Central memory CD8-positive, alpha-beta T cell (primary cell): ENCODE measurements at regions not wholly inside any gene's neighbourhood (a gene's known extent, or its start where the extent isn't known, plus 50 kb on each side); places are given as distances from the start of the nearest gene placed in this dataset.

Source experiments
- ATAC-seq: fragments of 150-1000 bp; cut with Tn5 transposase; replicated peaks from 2 replicates; pipeline ENCODE4 v1.10.0; 2022; ENCODE audit warnings: mild to moderate bottlenecking, moderate FRiP score, moderate number of reproducible peaks; ENCODE audit not compliant: poor library complexity, severe bottlenecking; ENCODE audit errors: extremely low read depth
- DNase-seq, 2 donors: peaks; one replicate each; pipeline ENCODE4 v3.0.0; 2021; ENCODE audit warnings: low spot score in 2 of 2
- H3K27ac Mint-ChIP-seq: one replicate; pipeline ENCODE4 v1.8.0; 2022; ENCODE audit warnings: low read depth, mild to moderate bottlenecking, moderate library complexity, mixed read lengths
- H3K27me3 Mint-ChIP-seq: one replicate; pipeline ENCODE4 v1.8.0; 2022; ENCODE audit warnings: mixed read lengths
- H3K36me3 Mint-ChIP-seq: one replicate; pipeline ENCODE4 v1.8.0; 2022; ENCODE audit warnings: mild to moderate bottlenecking, moderate library complexity, mixed read lengths; ENCODE audit not compliant: insufficient read depth
- H3K4me1 Mint-ChIP-seq: one replicate; pipeline ENCODE4 v1.8.0; 2022; ENCODE audit warnings: mixed read lengths
- H3K4me3 Mint-ChIP-seq: one replicate; pipeline ENCODE4 v1.8.0; 2022; ENCODE audit warnings: mild to moderate bottlenecking, moderate library complexity, mixed read lengths
- H3K9me3 Mint-ChIP-seq: one replicate; pipeline ENCODE4 v1.8.0; 2022; ENCODE audit warnings: mixed read lengths

GRCh38 chr15:62712455-62712839, 330.1 kb upstream of the TPM1 start:
- DNase-seq: no peak
- no peak overlapping the region for H3K4me3 Mint-ChIP-seq
- no peak for ATAC-seq
- peaks cover 2% of the 10 kb centered on the region for H3K36me3 Mint-ChIP-seq
- H3K27me3 Mint-ChIP-seq: peaks cover 19% of the 10 kb centered on the region
- no peak overlapping the region for H3K27ac Mint-ChIP-seq
- no peaks in the 10 kb centered on the region for H3K9me3 Mint-ChIP-seq
- H3K4me1 Mint-ChIP-seq: no peaks in the 10 kb centered on the region

GRCh38 chr15:62715946-62716345, 326.6 kb upstream of the TPM1 start:
- no peak for ATAC-seq
- no peak for DNase-seq
- Mint-ChIP-seq H3K4me3 (no peak overlapping the region), H3K9me3 (no peaks in the 10 kb centered on the region), H3K36me3 (peaks cover 2% of the 10 kb centered on the region), H3K4me1 (no peaks in the 10 kb centered on the region), H3K27me3 (no peaks in the 10 kb centered on the region), H3K27ac (no peak overlapping the region)

- no peak for ATAC-seq
- no peaks in the 10 kb centered on the region for H3K9me3 Mint-ChIP-seq
These were observed 325.1 kb upstream of the TPM1 start for GRCh38 chr15:62717496-62717895.

DNA sequence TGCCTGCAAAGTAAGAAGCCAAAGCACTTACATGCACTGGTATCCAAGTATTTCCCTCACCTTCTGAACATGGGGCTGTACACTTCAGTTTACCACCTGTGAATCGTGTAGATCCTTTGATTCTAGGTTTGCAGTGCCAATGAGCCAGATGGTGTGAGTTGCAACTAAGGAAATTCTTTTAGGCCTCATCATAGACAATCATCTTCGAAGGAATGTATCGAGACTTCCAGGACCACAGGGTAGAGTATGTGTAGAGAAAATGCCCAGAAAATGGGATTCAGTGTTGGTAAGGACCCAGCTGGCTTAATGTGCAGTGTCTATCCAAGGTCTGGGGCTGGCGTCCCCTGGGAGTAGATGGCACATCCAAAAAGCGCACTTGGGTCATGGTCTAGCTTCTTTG, 323.2 kb upstream of the TPM1 start:
- Mint-ChIP-seq H3K27ac (no peak overlapping the region), H3K36me3 (peaks cover 2% of the 10 kb centered on the region), H3K4me1 (no peaks in the 10 kb centered on the region), H3K4me3 (no peak overlapping the region), H3K9me3 (no peaks in the 10 kb centered on the region), H3K27me3 (no peaks in the 10 kb centered on the region)
- DNase-seq (no peak), ATAC-seq (no peak)

More at GRCh38 chr15:62717496-62717895, 325.1 kb upstream of the TPM1 start:
- no peak for DNase-seq
- Mint-ChIP-seq H3K27ac (no peak overlapping the region), H3K4me1 (no peaks in the 10 kb centered on the region), H3K36me3 (peaks cover 2% of the 10 kb centered on the region), H3K4me3 (no peak overlapping the region), H3K27me3 (no peaks in the 10 kb centered on the region)

GRCh38 chr15:62722237-62722636, 320.3 kb upstream of the TPM1 start:
- ATAC-seq: no peak
- no peaks in the 10 kb centered on the region for H3K9me3 Mint-ChIP-seq
- no peak overlapping the region for H3K4me3 Mint-ChIP-seq
- H3K36me3 Mint-ChIP-seq: no peaks in the 10 kb centered on the region
- H3K27ac Mint-ChIP-seq: no peak overlapping the region
- DNase-seq: no peak
- H3K27me3 Mint-ChIP-seq: no peaks in the 10 kb centered on the region
- H3K4me1 Mint-ChIP-seq: no peaks in the 10 kb centered on the region

GRCh38 chr15:62726461-62726860, 316.1 kb upstream of the TPM1 start:
- Mint-ChIP-seq H3K4me3 (no peak overlapping the region), H3K27me3 (peaks cover 24% of the 10 kb centered on the region), H3K4me1 (no peaks in the 10 kb centered on the region), H3K27ac (no peak overlapping the region), H3K36me3 (no peaks in the 10 kb centered on the region), H3K9me3 (no peaks in the 10 kb centered on the region)
- no peak for DNase-seq
- no peak for ATAC-seq

- H3K4me3 Mint-ChIP-seq: no peak overlapping the region
- H3K36me3 Mint-ChIP-seq: no peaks in the 10 kb centered on the region
- DNase-seq (no peak), ATAC-seq (no peak)
- H3K27me3 Mint-ChIP-seq: peaks cover 35% of the 10 kb centered on the region
- no peaks in the 10 kb centered on the region for H3K4me1 Mint-ChIP-seq
- no peak overlapping the region for H3K27ac Mint-ChIP-seq
- H3K9me3 Mint-ChIP-seq: no peaks in the 10 kb centered on the region
These were observed 315.0 kb upstream of the TPM1 start for GRCh38 chr15:62727501-62727900.

DNA sequence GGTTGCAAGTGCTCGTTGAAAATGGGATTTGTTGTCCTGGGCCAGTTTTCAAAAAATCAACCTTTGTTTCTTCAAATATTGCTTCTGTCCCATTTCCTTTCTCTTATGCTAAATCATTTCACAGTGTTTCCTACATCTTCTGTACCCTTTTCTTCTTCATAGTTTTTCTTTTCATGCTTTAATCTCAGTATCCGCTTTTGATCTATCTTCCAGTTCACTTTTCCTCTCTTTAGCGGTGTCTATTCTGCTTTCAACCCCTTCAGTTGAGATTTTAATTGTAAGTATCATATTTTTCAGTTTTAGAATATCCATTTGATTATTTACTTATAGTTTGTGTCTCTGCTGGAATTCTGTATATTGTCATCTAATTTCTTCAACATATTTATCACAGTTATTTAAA, 311.7 kb upstream of the TPM1 start:
- H3K27ac Mint-ChIP-seq: no peak overlapping the region
- ATAC-seq: no peak

DNA sequence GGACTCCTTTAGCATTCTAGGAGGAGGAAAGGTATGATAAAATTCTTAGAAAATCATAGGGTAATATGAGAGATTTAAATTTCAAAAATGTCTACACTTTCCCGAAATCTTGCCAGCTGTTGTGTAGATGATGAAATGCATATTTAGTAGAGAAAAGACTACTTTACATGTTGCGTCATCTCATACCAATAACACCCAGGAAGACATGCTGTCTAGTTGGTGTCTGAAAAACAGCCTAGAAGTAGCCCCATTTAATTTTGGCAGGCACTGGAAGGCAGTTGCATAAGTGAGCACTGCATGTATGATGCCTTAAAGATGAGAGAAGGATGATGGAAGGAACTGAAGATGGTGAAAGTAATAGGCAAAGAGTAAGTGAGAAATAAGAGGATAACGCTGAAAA, 310.5 kb upstream of the TPM1 start:
- no peak for ATAC-seq
- Mint-ChIP-seq H3K4me3 (no peak overlapping the region), H3K27ac (no peak overlapping the region), H3K9me3 (no peaks in the 10 kb centered on the region), H3K27me3 (peaks cover 59% of the 10 kb centered on the region), H3K36me3 (no peaks in the 10 kb centered on the region), H3K4me1 (no peaks in the 10 kb centered on the region)
- DNase-seq: no peak

More for the DNA sequence above, 311.7 kb upstream of the TPM1 start:
- Mint-ChIP-seq H3K4me3 (no peak overlapping the region), H3K9me3 (no peaks in the 10 kb centered on the region), H3K36me3 (no peaks in the 10 kb centered on the region), H3K4me1 (no peaks in the 10 kb centered on the region), H3K27me3 (peaks cover 47% of the 10 kb centered on the region)
- no peak for DNase-seq

- Mint-ChIP-seq H3K4me3 (no peak overlapping the region), H3K27me3 (peaks cover 68% of the 10 kb centered on the region), H3K36me3 (no peaks in the 10 kb centered on the region), H3K27ac (no peak overlapping the region), H3K4me1 (no peaks in the 10 kb centered on the region), H3K9me3 (no peaks in the 10 kb centered on the region)
- ATAC-seq (no peak), DNase-seq (no peak)
These were observed 307.8 kb upstream of the TPM1 start for GRCh38 chr15:62734706-62735105.

- ATAC-seq: no peak
- no peaks in the 10 kb centered on the region for H3K9me3 Mint-ChIP-seq
- no peak overlapping the region for H3K4me3 Mint-ChIP-seq
- no peak for DNase-seq
- H3K36me3 Mint-ChIP-seq: peaks cover 2% of the 10 kb centered on the region
- no peaks in the 10 kb centered on the region for H3K4me1 Mint-ChIP-seq
- H3K27me3 Mint-ChIP-seq: peaks cover 47% of the 10 kb centered on the region
- H3K27ac Mint-ChIP-seq: no peak overlapping the region
These were observed 305.8 kb upstream of the TPM1 start for GRCh38 chr15:62736756-62737155.

DNA sequence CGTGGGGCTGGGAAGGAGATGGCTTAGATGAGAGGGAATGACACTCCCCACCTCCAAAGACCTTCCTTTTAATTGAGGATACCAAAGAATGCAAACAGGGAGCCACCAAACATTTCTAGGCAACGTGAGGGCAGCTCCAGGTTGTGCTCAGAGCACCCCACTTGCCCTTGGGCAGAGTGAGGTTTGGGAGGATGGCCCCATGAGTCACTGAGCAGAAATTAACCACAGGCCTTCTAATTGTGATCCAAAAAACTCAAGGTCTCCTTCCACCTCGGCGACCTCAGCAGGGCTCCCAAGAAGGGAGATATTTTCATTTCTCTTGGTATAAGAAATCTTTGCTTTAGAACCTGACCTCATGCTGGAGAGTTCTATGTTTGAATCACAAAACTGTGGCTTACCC, 305.0 kb upstream of the TPM1 start:
- peaks cover 6% of the 10 kb centered on the region for H3K4me1 Mint-ChIP-seq
- H3K9me3 Mint-ChIP-seq: no peaks in the 10 kb centered on the region
- no peak overlapping the region for H3K27ac Mint-ChIP-seq
- DNase-seq (no peak), ATAC-seq (no peak)
- peaks cover 2% of the 10 kb centered on the region for H3K36me3 Mint-ChIP-seq
- H3K4me3 Mint-ChIP-seq: no peak overlapping the region
- H3K27me3 Mint-ChIP-seq: peaks cover 39% of the 10 kb centered on the region

GRCh38 chr15:62739082-62739481, 303.5 kb upstream of the TPM1 start:
- H3K4me3 Mint-ChIP-seq: no peak overlapping the region
- no peaks in the 10 kb centered on the region for H3K9me3 Mint-ChIP-seq
- H3K36me3 Mint-ChIP-seq: peaks cover 2% of the 10 kb centered on the region
- no peak for DNase-seq
- ATAC-seq: no peak
- H3K27ac Mint-ChIP-seq: no peak overlapping the region
- peaks cover 30% of the 10 kb centered on the region for H3K27me3 Mint-ChIP-seq
- H3K4me1 Mint-ChIP-seq: peaks cover 14% of the 10 kb centered on the region

DNA sequence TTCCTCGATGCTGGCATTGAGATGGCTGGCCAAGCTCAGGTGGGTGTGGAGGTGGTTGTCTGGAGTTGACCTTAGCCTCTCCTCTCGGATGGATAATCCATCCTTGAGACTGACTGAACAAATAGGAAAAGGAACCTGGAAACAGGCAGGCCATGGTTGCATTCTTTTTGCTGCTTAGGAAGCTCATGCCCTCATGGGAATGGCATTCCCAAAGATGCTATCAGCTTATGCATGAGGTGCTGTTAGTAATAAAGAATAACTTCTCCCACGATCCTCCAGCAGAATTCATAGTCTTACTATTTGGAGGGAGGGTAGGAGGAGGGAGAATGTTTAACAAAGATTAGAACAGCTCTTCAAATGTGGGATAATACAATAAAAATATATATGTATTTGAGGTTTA, 303.0 kb upstream of the TPM1 start:
- H3K4me1 Mint-ChIP-seq: peaks cover 14% of the 10 kb centered on the region
- no peak for DNase-seq

More for the DNA sequence above, 303.0 kb upstream of the TPM1 start:
- H3K4me3 Mint-ChIP-seq: no peak overlapping the region
- ATAC-seq: no peak
- H3K27me3 Mint-ChIP-seq: peaks cover 30% of the 10 kb centered on the region
- no peaks in the 10 kb centered on the region for H3K9me3 Mint-ChIP-seq
- H3K27ac Mint-ChIP-seq: no peak overlapping the region
- peaks cover 2% of the 10 kb centered on the region for H3K36me3 Mint-ChIP-seq
